ENCODE measurements at regions not wholly inside any gene's neighbourhood (a gene's known extent, or its start where the extent isn't known, plus 50 kb on each side); places are given as distances from the start of the nearest gene placed in this dataset.

DNA sequence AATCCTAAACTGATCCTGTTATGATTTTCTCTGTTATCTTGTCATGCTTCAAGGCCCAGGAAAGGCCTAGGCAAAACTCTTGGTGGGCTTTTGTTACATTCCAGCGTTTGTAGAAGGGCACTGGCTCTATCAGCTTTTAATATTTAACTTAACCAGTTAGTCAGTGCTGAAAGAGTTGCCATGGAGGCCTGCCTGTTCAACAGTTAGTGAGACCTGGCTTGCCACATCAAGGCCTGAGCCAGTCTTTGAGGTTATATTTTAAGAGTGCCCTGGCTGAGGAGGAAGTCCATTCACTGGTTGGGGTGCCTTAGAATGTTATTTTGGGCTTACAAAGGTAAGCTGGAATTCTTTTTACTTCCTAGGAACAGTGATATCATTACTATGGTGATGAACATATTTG, 144.1 kb upstream of the NRG3 start:
- TF ChIP-seq, protein P1, sequence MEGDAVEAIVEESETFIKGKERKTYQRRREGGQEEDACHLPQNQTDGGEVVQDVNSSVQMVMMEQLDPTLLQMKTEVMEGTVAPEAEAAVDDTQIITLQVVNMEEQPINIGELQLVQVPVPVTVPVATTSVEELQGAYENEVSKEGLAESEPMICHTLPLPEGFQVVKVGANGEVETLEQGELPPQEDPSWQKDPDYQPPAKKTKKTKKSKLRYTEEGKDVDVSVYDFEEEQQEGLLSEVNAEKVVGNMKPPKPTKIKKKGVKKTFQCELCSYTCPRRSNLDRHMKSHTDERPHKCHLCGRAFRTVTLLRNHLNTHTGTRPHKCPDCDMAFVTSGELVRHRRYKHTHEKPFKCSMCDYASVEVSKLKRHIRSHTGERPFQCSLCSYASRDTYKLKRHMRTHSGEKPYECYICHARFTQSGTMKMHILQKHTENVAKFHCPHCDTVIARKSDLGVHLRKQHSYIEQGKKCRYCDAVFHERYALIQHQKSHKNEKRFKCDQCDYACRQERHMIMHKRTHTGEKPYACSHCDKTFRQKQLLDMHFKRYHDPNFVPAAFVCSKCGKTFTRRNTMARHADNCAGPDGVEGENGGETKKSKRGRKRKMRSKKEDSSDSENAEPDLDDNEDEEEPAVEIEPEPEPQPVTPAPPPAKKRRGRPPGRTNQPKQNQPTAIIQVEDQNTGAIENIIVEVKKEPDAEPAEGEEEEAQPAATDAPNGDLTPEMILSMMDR (IDR thresholded peaks at IDR 0.05), result no peak
- TF ChIP-seq NRF1 (IDR thresholded peaks at IDR 0.05; ENCODE audit: low read depth, low read length) (no peak), POLR2AphosphoS5 (IDR thresholded peaks at IDR 0.05; ENCODE audit: low read depth, low read length) (no peak), MXI1 (IDR thresholded peaks at IDR 0.05; ENCODE audit: low read depth, low read length) (no peak), EZH2phosphoT487 (IDR thresholded peaks at IDR 0.05; ENCODE audit: borderline replicate concordance, low read depth) (no peak), RCOR1 (IDR thresholded peaks at IDR 0.05; ENCODE audit: low read length) (no peak), CHD2 (IDR thresholded peaks at IDR 0.05; ENCODE audit: low read length, partially characterized antibody) (no peak), JUND (IDR thresholded peaks at IDR 0.05) (no peak), GABPA (IDR thresholded peaks at IDR 0.05; ENCODE audit: low read depth) (no peak), TAF1 (IDR thresholded peaks at IDR 0.05; ENCODE audit: borderline replicate concordance, low read depth, low read length) (no peak), SMC3 (IDR thresholded peaks at IDR 0.05; ENCODE audit: low read depth, low read length) (no peak)
- TF ChIP-seq, protein P2, sequence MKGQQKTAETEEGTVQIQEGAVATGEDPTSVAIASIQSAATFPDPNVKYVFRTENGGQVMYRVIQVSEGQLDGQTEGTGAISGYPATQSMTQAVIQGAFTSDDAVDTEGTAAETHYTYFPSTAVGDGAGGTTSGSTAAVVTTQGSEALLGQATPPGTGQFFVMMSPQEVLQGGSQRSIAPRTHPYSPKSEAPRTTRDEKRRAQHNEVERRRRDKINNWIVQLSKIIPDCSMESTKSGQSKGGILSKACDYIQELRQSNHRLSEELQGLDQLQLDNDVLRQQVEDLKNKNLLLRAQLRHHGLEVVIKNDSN (IDR thresholded peaks at IDR 0.05; ENCODE audit: borderline replicate concordance, low read depth), result no peak
